HEK293 (cell line): ENCODE measurements at regions not wholly inside any gene's neighbourhood (a gene's known extent, or its start where the extent isn't known, plus 50 kb on each side); places are given as distances from the start of the nearest gene placed in this dataset.
"Not testable (repeated sequence)": the region's sequence is repeated elsewhere in the genome, so short reads cannot be mapped to it uniquely, and the experiment has no call there.

Experiments
- CTCF ChIA-PET: fragments of 350-600 bp; formaldehyde crosslinking; extraction: SDS; loops from one replicate; lab custom pipeline; 2021; ENCODE audit warnings: antibody characterized with exemption; lab: Yijun Ruan, JAX
- POLR2A ChIA-PET: fragments of 300-600 bp; formaldehyde crosslinking; extraction: SDS; loops from one replicate; lab custom pipeline; 2020; ENCODE audit warnings: antibody characterized with exemption, inconsistent platforms; lab: Yijun Ruan, JAX
- H3K27ac ChIP-seq: fragments of 200-500 bp; sonication (Bioruptor generic); 2 replicates; pipeline ENCODE4 v1.5.1; 2014; ENCODE audit warnings: low read depth, low read length, control low read depth, inconsistent platforms; ENCODE audit errors: extremely low read depth
- H3K36me3 ChIP-seq, 2 experiments: fragments of 200-500 bp in 1 of 2; sonication (Bioruptor generic) in 1 of 2; 1 replicate in 1 of 2; 2 replicates in 1 of 2; pipeline ENCODE4 v1.5.1; 2014 to 2017; ENCODE audit warnings: inconsistent platforms in 2 of 2, low read length in 2 of 2; ENCODE audit not compliant: control insufficient read depth in 2 of 2, insufficient read depth in 1 of 2
- H3K4me1 ChIP-seq: fragments of 200-500 bp; sonication (Bioruptor generic); 2 replicates; pipeline ENCODE4 v1.5.1; 2014; ENCODE audit warnings: mild to moderate bottlenecking, low read length, inconsistent platforms; ENCODE audit not compliant: control insufficient read depth, insufficient read depth
- H3K4me3 ChIP-seq: 2 replicates; pipeline ENCODE4 v1.5.1; 2011; ENCODE audit warnings: low read depth, mild to moderate bottlenecking, control low read depth, low read length, moderate library complexity
- H3K9me3 ChIP-seq: fragments of 200-500 bp; sonication (Bioruptor generic); 2 replicates; pipeline ENCODE4 v1.5.1; 2014; ENCODE audit warnings: low read depth, low read length, inconsistent platforms; ENCODE audit not compliant: control insufficient read depth, insufficient read depth
- GLIS2 ChIP-seq: fragments of 450-650 bp; formaldehyde crosslinking; IDR thresholded peaks from 2 replicates; pipeline ENCODE4 v1.5.1; 2016; ENCODE audit warnings: missing biosample characterization, missing genetic modification characterization
- MZF1 ChIP-seq: fragments of 450-650 bp; formaldehyde crosslinking; IDR thresholded peaks from 2 replicates; pipeline ENCODE4 v1.5.1; 2017; ENCODE audit warnings: missing biosample characterization, missing genetic modification characterization, borderline replicate concordance
- OSR2 ChIP-seq: fragments of 450-650 bp; formaldehyde crosslinking; IDR thresholded peaks from 2 replicates; pipeline ENCODE4 v1.5.1; 2016; ENCODE audit warnings: missing biosample characterization, missing genetic modification characterization
- PRDM10 ChIP-seq: fragments of 450-650 bp; formaldehyde crosslinking; IDR thresholded peaks from 2 replicates; pipeline ENCODE4 v1.5.1; 2016; ENCODE audit warnings: missing biosample characterization, missing genetic modification characterization
- SCRT1 ChIP-seq: fragments of 450-650 bp; formaldehyde crosslinking; IDR thresholded peaks from 2 replicates; pipeline ENCODE4 v1.5.1; 2016; ENCODE audit warnings: missing biosample characterization, missing genetic modification characterization, borderline replicate concordance
- SETDB1 ChIP-seq: IDR thresholded peaks from one replicate; pipeline ENCODE4 v1.6.1; 2017; ENCODE audit warnings: mild to moderate bottlenecking, low read length, moderate library complexity, mixed read lengths; ENCODE audit not compliant: insufficient read length
- SP3 ChIP-seq: fragments of 450-650 bp; formaldehyde crosslinking; IDR thresholded peaks from 2 replicates; pipeline ENCODE4 v1.5.1; 2016; ENCODE audit warnings: missing biosample characterization, missing genetic modification characterization
- ZNF157 ChIP-seq: fragments of 450-650 bp; formaldehyde crosslinking; IDR thresholded peaks from 2 replicates; pipeline ENCODE4 v1.5.1; 2016; ENCODE audit warnings: missing biosample characterization, missing genetic modification characterization
- ZNF18 ChIP-seq: fragments of 450-650 bp; formaldehyde crosslinking; IDR thresholded peaks from 2 replicates; pipeline ENCODE4 v1.5.1; 2016; ENCODE audit warnings: missing biosample characterization, missing genetic modification characterization
- ZNF37A ChIP-seq: fragments of 450-650 bp; IDR thresholded peaks from 2 replicates; pipeline ENCODE4 v1.5.1; 2018; ENCODE audit warnings: missing biosample characterization, missing genetic modification characterization
- ZNF513 ChIP-seq: fragments of 450-650 bp; IDR thresholded peaks from 2 replicates; pipeline ENCODE4 v1.5.1; 2018; ENCODE audit warnings: missing biosample characterization, missing genetic modification characterization
- ZSCAN16 ChIP-seq: fragments of 450-650 bp; formaldehyde crosslinking; IDR thresholded peaks from 2 replicates; pipeline ENCODE4 v1.5.1; 2016; ENCODE audit warnings: missing biosample characterization, missing genetic modification characterization
- TF ChIP-seq, protein P1 (sequence below): fragments of 450-650 bp; formaldehyde crosslinking; IDR thresholded peaks from 2 replicates; pipeline ENCODE4 v1.5.1; 2016; ENCODE audit warnings: missing biosample characterization, missing genetic modification characterization
- TF ChIP-seq, protein P2 (sequence below): fragments of 450-650 bp; formaldehyde crosslinking; IDR thresholded peaks from 2 replicates; pipeline ENCODE4 v1.5.1; 2016; ENCODE audit warnings: missing biosample characterization, missing genetic modification characterization

GRCh38 chr6:113788586-113788985 is 68.6 kb upstream of the MARCKS start (continued):
- TF ChIP-seq ZSCAN16 (tag by site-specific recombination) (no peak), SCRT1 (tag by site-specific recombination) (no peak)

GRCh38 chr6:113791225-113791624 is 65.9 kb upstream of the MARCKS start:
- H3K27ac ChIP-seq, H3K4me1 ChIP-seq, H3K9me3 ChIP-seq, H3K36me3 ChIP-seq, POLR2A ChIA-PET, CTCF ChIA-PET, H3K4me3 ChIP-seq: not testable (repeated sequence)

DNA sequence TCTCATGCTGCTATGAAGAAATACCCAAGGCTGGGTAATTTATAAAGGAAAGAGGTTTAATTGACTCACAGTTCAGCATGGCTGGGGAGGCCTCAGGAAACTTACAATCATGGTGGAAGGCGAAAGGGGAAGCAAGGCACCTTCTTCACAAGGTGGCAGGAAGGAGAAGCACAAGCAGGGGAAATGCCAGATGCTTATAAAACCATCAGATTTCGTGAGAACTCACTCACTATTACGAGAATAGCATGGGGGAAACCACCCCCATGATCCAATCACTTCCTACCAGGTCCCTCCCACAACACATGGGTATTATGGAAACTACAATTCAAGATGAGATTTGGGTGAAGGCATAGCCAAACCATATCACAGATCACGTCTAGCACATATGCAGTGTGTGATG is 61.8 kb upstream of the MARCKS start:
- CTCF ChIA-PET = interaction anchor here (0.6 kb wide), 1 partner anchor 254 kb away, joined by 3 read pairs; no protein-coding TSS in a partner anchor
- H3K36me3 ChIP-seq, H3K4me3 ChIP-seq, POLR2A ChIA-PET, H3K9me3 ChIP-seq, H3K27ac ChIP-seq, H3K4me1 ChIP-seq: not testable (repeated sequence)

DNA sequence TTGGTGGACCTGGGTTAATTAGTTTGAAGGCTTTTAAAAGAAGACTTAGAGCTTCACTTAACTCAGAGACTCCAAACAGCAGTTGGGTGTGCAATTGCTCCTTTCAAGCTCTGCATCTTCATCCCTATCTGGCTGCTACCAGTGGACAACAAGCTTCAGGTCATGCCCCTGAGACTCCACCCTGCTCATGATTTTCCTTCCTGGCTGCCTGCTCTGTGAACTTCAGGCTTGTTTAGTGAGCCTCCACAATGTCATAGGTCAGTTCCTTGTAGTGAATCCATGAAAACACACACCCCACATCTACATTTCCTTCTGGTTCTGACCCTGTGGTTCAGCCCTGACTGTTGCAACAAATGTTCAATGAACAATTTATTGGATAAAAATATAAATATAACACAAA is 61.1 kb upstream of the MARCKS start:
- Histone ChIP-seq H3K9me3 (no peaks in the 10 kb centered on the region), H3K4me3 (no peak overlapping the region), H3K27ac (no peak overlapping the region), H3K4me1 (no peaks in the 10 kb centered on the region)
- CTCF ChIA-PET = interaction anchor here (0.6 kb wide), 2 partner anchors 61 to 65 kb away, joined by 3 read pairs; no protein-coding TSS in a partner anchor
- POLR2A ChIA-PET = no interaction called here
- TF ChIP-seq, protein P1, sequence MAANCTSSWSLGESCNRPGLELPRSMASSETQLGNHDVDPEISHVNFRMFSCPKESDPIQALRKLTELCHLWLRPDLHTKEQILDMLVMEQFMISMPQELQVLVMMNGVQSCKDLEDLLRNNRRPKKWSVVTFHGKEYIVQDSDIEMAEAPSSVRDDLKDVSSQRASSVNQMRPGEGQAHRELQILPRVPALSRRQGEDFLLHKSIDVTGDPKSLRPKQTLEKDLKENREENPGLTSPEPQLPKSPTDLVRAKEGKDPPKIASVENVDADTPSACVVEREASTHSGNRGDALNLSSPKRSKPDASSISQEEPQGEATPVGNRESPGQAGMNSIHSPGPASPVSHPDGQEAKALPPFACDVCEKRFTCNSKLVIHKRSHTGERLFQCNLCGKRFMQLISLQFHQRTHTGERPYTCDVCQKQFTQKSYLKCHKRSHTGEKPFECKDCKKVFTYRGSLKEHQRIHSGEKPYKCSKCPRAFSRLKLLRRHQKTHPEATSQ = no peak
- TF ChIP-seq OSR2 (tag by site-specific recombination) (no peak), ZNF513 (tag by site-specific recombination) (no peak), SP3 (tag by site-specific recombination) (no peak), GLIS2 (tag by site-specific recombination) (no peak), PRDM10 (tag by site-specific recombination) (no peak), ZNF157 (no peak), ZNF18 (tag by site-specific recombination) (no peak), MZF1 (tag by site-specific recombination) (no peak), SETDB1 (no peak), ZNF37A (no peak)
- TF ChIP-seq, protein P2, sequence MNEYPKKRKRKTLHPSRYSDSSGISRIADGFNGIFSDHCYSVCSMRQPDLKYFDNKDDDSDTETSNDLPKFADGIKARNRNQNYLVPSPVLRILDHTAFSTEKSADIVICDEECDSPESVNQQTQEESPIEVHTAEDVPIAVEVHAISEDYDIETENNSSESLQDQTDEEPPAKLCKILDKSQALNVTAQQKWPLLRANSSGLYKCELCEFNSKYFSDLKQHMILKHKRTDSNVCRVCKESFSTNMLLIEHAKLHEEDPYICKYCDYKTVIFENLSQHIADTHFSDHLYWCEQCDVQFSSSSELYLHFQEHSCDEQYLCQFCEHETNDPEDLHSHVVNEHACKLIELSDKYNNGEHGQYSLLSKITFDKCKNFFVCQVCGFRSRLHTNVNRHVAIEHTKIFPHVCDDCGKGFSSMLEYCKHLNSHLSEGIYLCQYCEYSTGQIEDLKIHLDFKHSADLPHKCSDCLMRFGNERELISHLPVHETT (tag by site-specific recombination) = no peak
- TF ChIP-seq, all 188 proteins: peak for 0
- no peaks in the 10 kb centered on the region for H3K36me3 ChIP-seq
